Fibroblast of skin of left biceps (primary cell): ENCODE measurements at regions not wholly inside any gene's neighbourhood (a gene's known extent, or its start where the extent isn't known, plus 50 kb on each side); places are given as distances from the start of the nearest gene placed in this dataset.
A peak's percentile ranks its signal among the peaks of the same experiment; 100 is the strongest.

ENCODE experiments used
- DNase-seq, 2 experiments: peaks; one replicate each; pipeline ENCODE4 v3.0.0-alpha.2; 2013; ENCODE audit warnings: low read depth in 2 of 2

- DNase-seq: no peak
Measured at GRCh38 chr1:172951730-172952365, 98.9 kb downstream of the TNFSF18 start.

- DNase-seq: no peak
Measured at GRCh38 chr1:172952516-172952915, 98.2 kb downstream of the TNFSF18 start.

- DNase-seq: no peak
Measured at GRCh38 chr1:172954476-172955150, 96.1 kb downstream of the TNFSF18 start.

- peak; percentile 89 to 92 for DNase-seq
Measured at GRCh38 chr1:172955161-172955815, 95.5 kb downstream of the TNFSF18 start.

- DNase-seq: no peak
Measured at GRCh38 chr1:172956871-172957270, 93.9 kb downstream of the TNFSF18 start.

GRCh38 chr1:172957491-172957890, 93.2 kb downstream of the TNFSF18 start:
- no peak for DNase-seq

- no peak for DNase-seq
Measured at GRCh38 chr1:172959571-172959970, 91.2 kb downstream of the TNFSF18 start.

GRCh38 chr1:172960019-172960418, 90.7 kb downstream of the TNFSF18 start:
- DNase-seq: no peak

- no peak for DNase-seq
Measured at GRCh38 chr1:172960454-172961208, 90.1 kb downstream of the TNFSF18 start.

GRCh38 chr1:172964864-172965263, 85.9 kb downstream of the TNFSF18 start:
- no peak for DNase-seq

GRCh38 chr1:172966844-172967540, 83.7 kb downstream of the TNFSF18 start:
- no peak for DNase-seq

- DNase-seq: no peak
Measured at GRCh38 chr1:172967936-172968335, 82.8 kb downstream of the TNFSF18 start.

GRCh38 chr1:172969611-172970010, 81.1 kb downstream of the TNFSF18 start:
- DNase-seq: peak; percentile 72 to 80

- no peak for DNase-seq
Measured at GRCh38 chr1:172970186-172970585, 80.6 kb downstream of the TNFSF18 start.

GRCh38 chr1:172971241-172971640, 79.5 kb downstream of the TNFSF18 start:
- DNase-seq: no peak

- no peak for DNase-seq
Measured at GRCh38 chr1:172972258-172972657, 78.5 kb downstream of the TNFSF18 start.

GRCh38 chr1:172973424-172973823, 77.3 kb downstream of the TNFSF18 start:
- no peak for DNase-seq

- no peak for DNase-seq
Measured at GRCh38 chr1:172976222-172977041, 74.3 kb downstream of the TNFSF18 start.

- no peak for DNase-seq
Measured at GRCh38 chr1:172977296-172978017, 73.3 kb downstream of the TNFSF18 start.

GRCh38 chr1:172978595-172978994, 72.1 kb downstream of the TNFSF18 start:
- DNase-seq: no peak
